Hindlimb muscle (tissue), 1 donor: ENCODE measurements at regions not wholly inside any gene's neighbourhood (a gene's known extent, or its start where the extent isn't known, plus 50 kb on each side); places are given as distances from the start of the nearest gene placed in this dataset.

Experiments used
- DNase-seq: peaks from one replicate; pipeline ENCODE4 v3.0.0-alpha.2; 2013

GRCh38 chr18:10365021-10365500 is 89.4 kb upstream of the APCDD1 start:
- no peak for DNase-seq

- DNase-seq, result peak; percentile 59
Observed at GRCh38 chr18:10365901-10366300, 88.5 kb upstream of the APCDD1 start.

- no peak for DNase-seq
Observed at GRCh38 chr18:10367836-10368235, 86.6 kb upstream of the APCDD1 start.

GRCh38 chr18:10368456-10369453 is 85.7 kb upstream of the APCDD1 start:
- DNase-seq, result no peak

- no peak for DNase-seq
Observed at GRCh38 chr18:10370716-10371115, 83.7 kb upstream of the APCDD1 start.

GRCh38 chr18:10371165-10371564 is 83.3 kb upstream of the APCDD1 start:
- DNase-seq, result no peak

- no peak for DNase-seq
Observed at GRCh38 chr18:10374195-10374594, 80.2 kb upstream of the APCDD1 start.

GRCh38 chr18:10374636-10375293 is 79.7 kb upstream of the APCDD1 start:
- DNase-seq, result no peak

GRCh38 chr18:10376731-10377130 is 77.7 kb upstream of the APCDD1 start:
- peak; percentile 83 for DNase-seq

- DNase-seq, result no peak
Observed at GRCh38 chr18:10377956-10378355, 76.5 kb upstream of the APCDD1 start.

- DNase-seq, result no peak
Observed at GRCh38 chr18:10378688-10379420, 75.6 kb upstream of the APCDD1 start.

- no peak for DNase-seq
Observed at GRCh38 chr18:10379522-10379921, 74.9 kb upstream of the APCDD1 start.

GRCh38 chr18:10381516-10381915 is 72.9 kb upstream of the APCDD1 start:
- DNase-seq, result no peak

- no peak for DNase-seq
Observed at GRCh38 chr18:10381951-10382350, 72.5 kb upstream of the APCDD1 start.

GRCh38 chr18:10386049-10386448 is 68.4 kb upstream of the APCDD1 start:
- no peak for DNase-seq

GRCh38 chr18:10386956-10387355 is 67.5 kb upstream of the APCDD1 start:
- DNase-seq, result no peak

- DNase-seq, result no peak
Observed at GRCh38 chr18:10387399-10387798, 67.0 kb upstream of the APCDD1 start.

GRCh38 chr18:10388373-10388772 is 66.1 kb upstream of the APCDD1 start:
- DNase-seq, result no peak

GRCh38 chr18:10391506-10391905 is 62.9 kb upstream of the APCDD1 start:
- no peak for DNase-seq

- DNase-seq, result no peak
Observed at GRCh38 chr18:10397004-10397403, 57.4 kb upstream of the APCDD1 start.

- DNase-seq, result no peak
Observed at GRCh38 chr18:10398571-10398970, 55.9 kb upstream of the APCDD1 start.

- DNase-seq, result no peak
Observed at GRCh38 chr18:10399465-10399864, 55.0 kb upstream of the APCDD1 start.
